ENCODE measurements at regions not wholly inside any gene's neighbourhood (a gene's known extent, or its start where the extent isn't known, plus 50 kb on each side); places are given as distances from the start of the nearest gene placed in this dataset.

GRCh38 chr15:87224404-87224803, 1032.1 kb downstream of the NTRK3 start:
- DNase-seq = no peak

DNA sequence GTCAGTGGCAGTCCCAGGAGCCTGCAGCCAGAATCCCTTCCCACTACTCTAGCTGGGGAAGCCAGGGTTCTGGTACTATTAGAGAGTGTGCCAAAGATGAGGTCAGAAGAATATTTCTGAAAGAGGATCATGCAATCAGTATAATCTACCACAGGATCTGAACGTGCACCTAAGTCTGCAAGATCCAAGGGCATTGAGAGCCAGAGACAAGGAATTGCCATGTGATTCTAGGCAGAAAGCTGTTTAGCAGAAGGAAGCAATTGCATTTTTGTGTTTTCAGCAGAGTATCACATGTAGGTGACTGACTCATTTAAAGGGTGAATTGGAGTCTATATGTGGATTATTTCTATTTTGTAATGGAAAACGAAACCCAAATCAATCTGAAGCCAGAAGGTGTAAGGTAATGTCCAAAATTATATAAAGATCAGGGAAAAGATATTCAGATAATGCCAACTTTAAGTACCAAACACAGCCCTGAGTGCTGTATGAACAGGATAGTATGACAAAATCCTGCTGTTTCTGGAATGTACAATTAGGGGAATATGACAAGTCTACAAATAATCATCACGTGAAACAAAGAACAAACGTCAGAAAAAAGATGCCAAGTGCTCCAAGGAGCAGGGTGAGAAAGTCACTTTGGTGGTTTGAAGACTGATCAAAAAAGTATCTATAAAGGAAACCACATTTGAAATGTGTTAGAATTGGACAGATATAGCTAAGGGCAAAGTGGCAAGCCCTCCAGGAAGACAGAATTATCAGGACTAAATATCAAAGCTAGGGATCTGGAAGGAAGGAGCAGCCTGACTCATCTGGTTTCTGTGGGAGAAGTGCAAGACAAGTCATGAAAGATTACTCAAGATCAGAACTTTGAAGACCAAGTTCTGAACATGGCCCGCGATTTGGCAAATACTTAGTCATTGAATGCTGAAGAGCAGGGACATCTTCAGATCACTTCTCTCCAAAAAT, 1036.6 kb downstream of the NTRK3 start:
- DNase-seq = no peak

DNA sequence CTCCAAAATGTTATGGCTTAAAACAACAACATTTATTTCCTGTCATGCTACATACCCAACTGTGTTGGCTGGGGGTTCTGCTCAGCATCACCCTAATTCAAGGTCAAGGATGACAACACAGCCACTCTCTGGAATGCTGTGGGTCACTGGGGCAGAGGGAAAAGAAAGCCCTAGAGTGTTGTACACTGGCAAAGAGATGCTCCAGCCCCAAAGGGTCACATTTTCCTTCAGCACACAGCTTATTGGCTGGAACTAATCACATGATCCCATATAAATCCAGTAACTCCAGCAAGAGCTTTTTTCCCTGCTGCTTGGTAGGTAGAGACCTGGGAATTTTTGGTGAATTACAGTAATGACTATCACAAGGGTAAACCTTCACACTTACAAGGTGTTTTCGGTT, 1041.4 kb downstream of the NTRK3 start:
- DNase-seq = no peak

DNA sequence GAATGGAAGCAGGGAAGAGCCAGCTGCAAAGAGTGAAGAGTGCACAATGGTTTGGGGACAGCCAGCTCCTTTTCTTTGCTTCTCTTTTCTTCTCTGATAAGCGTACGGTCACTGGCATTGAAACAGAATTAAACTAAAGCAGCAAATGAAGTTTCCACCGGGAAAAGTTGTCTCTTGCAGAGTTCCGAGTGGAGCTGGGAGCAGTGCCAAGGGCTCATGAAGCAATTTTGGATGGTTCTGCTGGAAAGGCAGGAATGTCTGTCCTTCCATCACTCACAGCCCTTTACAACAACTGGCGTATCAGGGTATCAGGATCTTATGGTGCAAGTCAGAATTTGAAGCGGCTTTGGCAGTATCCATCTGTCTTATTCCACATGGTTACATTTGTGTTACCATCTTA, 1042.9 kb downstream of the NTRK3 start:
- no peak for DNase-seq

DNA sequence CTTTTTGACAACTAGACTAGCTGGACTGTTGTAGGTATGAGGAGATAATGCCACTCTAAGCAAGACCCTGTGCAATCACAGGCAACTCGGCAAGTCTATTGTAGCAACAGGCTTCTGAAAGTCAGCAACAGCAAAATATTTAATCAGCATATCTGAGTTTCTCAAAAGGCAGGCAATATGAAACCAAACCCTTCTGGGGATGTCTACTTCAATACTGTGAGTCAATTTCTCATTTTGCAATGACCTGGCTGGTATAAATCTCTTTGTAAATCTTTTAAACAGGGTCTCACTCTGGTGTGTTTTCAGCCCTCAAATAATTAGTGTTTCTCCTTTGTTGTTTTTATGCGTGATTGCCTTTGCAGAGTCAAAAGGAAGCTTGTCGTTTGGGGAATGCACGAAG, 1044.5 kb downstream of the NTRK3 start:
- no peak for DNase-seq

DNA sequence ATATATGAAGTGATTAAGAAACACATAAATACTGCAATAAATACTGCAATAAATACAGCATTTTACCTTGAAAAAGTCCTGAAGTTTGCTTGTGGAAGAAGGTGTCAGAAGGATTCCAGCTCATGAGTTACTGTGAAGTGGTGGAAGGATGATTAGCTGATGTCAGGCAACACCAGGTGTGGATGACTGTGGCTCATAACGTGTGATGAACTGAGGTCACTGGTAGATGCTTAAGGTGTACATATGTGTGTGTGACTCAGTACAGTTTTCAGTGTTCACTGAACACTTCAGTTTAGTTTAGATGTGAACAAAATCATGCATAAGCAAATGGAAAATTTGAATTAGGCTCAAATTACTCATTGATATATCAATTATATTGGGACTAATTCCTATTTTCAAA, 1045.0 kb downstream of the NTRK3 start:
- DNase-seq = no peak

GRCh38 chr15:87209891-87210689, 1046.4 kb downstream of the NTRK3 start:
- DNase-seq = no peak

GRCh38 chr15:87207990-87208580, 1048.5 kb downstream of the NTRK3 start:
- DNase-seq = no peak

GRCh38 chr15:87207251-87207650, 1049.3 kb downstream of the NTRK3 start:
- no peak for DNase-seq

DNA sequence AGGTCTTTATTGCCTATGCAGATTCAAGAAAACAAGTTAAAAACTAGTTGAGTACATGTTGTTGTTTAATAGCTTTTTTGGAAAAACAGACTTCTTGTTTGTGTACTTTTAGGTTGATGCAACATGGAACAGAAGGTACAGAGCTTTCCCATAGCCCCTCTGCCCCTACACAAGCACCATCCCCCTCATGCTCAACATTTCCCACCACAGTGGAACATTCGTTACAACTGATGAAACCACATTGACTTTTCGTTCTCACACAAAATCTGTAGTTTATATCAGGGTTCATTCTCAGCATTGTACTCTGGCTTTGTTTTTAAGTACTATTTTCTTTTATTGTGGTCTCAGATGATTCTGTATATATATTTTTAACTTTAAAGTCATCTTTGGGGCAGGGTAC, 1054.6 kb downstream of the NTRK3 start:
- DNase-seq = no peak

DNA sequence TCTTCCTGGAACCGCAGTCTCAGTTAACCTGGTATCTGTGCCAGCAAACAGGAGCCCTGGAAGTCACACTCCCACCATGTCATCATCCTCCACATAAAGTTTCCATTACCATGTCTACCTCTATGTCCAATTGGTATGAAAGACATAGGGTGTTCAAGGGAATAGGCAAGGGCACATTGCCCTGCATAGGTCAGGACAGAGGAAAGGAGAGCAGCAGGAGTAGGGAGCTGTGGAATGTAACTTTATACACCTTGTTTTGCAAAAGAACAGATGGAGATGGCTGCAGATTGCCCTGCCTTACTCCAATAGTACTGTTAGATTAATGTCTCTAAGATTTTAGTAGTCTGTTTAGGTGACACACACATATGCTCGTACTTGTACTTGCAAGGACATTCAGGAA, 1056.4 kb downstream of the NTRK3 start:
- no peak for DNase-seq

GRCh38 chr15:87197981-87198380, 1058.6 kb downstream of the NTRK3 start:
- DNase-seq = no peak

- DNase-seq = no peak
Measured at GRCh38 chr15:87196498-87196897, 1060.0 kb downstream of the NTRK3 start.

DNA sequence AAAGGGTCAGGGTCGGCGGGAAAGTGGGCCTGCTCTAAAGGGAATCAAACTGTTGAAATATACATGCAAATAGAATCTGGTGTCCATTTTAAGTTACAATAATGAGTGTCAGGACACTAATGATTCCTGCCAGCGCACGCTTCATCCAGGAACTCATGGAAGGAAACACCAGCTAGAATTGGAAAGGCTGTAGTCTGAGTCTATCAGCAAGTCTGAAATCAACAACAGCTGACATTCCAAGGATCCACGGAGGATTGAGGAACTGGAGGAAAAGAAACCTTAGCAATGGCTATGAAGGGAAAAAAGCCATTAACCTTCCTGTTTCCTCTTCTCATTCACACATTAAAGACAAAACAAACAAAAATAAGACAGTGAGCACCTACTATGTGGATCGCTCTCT, 1063.1 kb downstream of the NTRK3 start:
- no peak for DNase-seq

DNA sequence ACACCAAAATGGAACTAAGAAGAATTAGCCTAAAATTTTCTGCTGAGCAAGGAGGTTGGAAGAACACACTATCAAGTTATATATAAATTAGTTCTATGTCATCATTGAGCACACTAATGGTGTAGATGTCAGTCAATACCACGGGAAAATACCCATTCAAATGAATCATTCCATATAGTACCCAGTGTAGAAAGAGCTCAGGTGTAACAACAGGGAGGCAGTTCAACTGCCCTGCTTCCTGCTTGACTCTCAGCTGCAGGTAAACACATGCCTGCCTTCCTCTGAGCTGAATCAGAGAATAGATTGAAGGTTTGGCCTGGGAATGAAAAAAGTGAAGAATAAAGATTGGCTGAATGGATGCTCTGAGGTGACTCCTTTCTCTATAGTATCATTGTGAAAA, 1088.0 kb downstream of the AGBL1 start:
- DNase-seq = no peak

DNA sequence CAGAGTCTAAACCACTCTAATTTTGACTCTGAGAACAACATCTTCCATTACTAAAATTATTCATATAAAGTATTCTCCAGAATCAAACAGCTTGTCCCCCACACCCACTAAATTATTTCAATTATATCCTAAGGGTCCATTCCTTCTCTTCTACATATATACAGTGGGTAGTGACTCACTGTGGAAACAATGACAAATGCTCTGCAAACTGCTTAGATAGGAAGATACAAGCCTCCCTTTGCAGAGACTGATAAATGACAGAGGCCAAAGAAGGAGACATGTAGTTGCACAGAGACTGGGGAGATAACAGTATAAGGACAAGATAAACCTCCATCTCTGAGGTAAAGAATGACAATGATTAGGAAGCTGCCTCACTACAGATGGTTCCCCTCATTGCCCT, 1087.4 kb downstream of the AGBL1 start:
- DNase-seq = no peak

GRCh38 chr15:87155771-87156170, 1076.1 kb downstream of the AGBL1 start:
- DNase-seq = no peak

GRCh38 chr15:87154761-87155160, 1075.1 kb downstream of the AGBL1 start:
- no peak for DNase-seq

- DNase-seq = no peak
Measured at GRCh38 chr15:87151202-87151748, 1071.6 kb downstream of the AGBL1 start.

DNA sequence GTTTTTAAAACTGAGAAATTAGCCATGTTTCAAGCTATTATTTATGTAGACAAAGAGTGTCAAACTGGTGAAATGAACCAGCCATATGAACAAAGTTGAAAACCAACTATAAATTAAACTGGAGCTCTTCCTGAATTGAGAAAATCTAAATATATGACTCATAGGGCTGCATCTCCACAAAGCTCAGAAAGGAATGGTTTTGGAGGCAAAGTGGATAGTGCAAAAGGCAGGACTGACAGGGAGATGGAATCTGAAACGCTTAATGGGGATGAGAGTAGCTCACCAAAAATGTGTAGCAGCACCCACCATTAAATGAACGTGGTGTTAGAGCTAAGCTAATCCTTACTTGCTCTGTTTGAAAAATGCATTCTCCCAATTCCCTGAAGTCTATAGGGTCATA, 1066.0 kb downstream of the AGBL1 start:
- DNase-seq = no peak

- no peak for DNase-seq
Measured at GRCh38 chr15:87144775-87145174, 1065.1 kb downstream of the AGBL1 start.

DNA sequence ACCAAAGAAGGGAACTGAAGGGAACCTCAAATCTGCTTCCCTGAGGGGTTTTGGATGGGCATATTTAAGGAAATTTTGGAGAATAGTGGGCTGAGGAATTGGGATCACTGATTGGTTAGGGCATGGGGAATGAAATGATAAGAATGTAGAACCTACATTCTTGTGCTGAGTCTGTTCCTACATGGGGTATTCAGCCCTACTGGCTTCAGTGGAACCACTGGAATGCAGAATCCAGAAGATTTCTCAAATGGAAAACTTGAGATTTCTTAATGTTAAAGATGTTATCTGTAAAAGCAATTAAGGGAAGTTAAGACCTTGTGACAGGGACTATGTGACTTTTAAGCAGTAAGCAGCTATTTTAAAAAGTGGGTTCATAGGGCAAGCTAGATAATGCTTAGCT, 1062.4 kb downstream of the AGBL1 start:
- no peak for DNase-seq

GRCh38 chr15:87135109-87135508, 1055.4 kb downstream of the AGBL1 start:
- no peak for DNase-seq

Measured in stimulated activated CD4-positive, alpha-beta T cell treated with anti-CD3 and anti-CD28 coated beads, Interleukin-4, amount 100 ng/mL, for 24 hours (primary cell).